GM04504 (cell line): ENCODE measurements at regions not wholly inside any gene's neighbourhood (a gene's known extent, or its start where the extent isn't known, plus 50 kb on each side); places are given as distances from the start of the nearest gene placed in this dataset.
"Not testable (repeated sequence)": the region's sequence is repeated elsewhere in the genome, so short reads cannot be mapped to it uniquely, and the experiment has no call there.

Source experiments
- DNase-seq: peaks from one replicate; pipeline ENCODE4 v3.0.0-alpha.2; 2012; ENCODE audit warnings: low read depth

- DNase-seq, result no peak
Observed at GRCh38 chr5:10921160-10921559, 160.1 kb upstream of the DAP start.

GRCh38 chr5:10920400-10920799 lies 159.4 kb upstream of the DAP start:
- no peak for DNase-seq

GRCh38 chr5:10914741-10915480 lies 153.9 kb upstream of the DAP start:
- DNase-seq, result peak; percentile 26

GRCh38 chr5:10913841-10914240 lies 152.8 kb upstream of the DAP start:
- peak; percentile 81 for DNase-seq

GRCh38 chr5:10913181-10913810 lies 152.3 kb upstream of the DAP start:
- DNase-seq, result no peak

- no peak for DNase-seq
Observed at GRCh38 chr5:10912435-10912834, 151.4 kb upstream of the DAP start.

- no peak for DNase-seq
Observed at GRCh38 chr5:10910261-10910660, 149.2 kb upstream of the DAP start.

- no peak for DNase-seq
Observed at GRCh38 chr5:10904862-10905432, 143.9 kb upstream of the DAP start.

- no peak for DNase-seq
Observed at GRCh38 chr5:10903786-10904560, 142.9 kb upstream of the DAP start.

GRCh38 chr5:10902145-10902544 lies 141.1 kb upstream of the DAP start:
- DNase-seq, result no peak

GRCh38 chr5:10898514-10898913 lies 137.5 kb upstream of the DAP start:
- DNase-seq, result no peak

- no peak for DNase-seq
Observed at GRCh38 chr5:10896016-10896415, 135.0 kb upstream of the DAP start.

GRCh38 chr5:10894445-10895054 lies 133.5 kb upstream of the DAP start:
- DNase-seq, result no peak

GRCh38 chr5:10892911-10893215 lies 131.8 kb upstream of the DAP start:
- no peak for DNase-seq

GRCh38 chr5:10892147-10892910 lies 131.3 kb upstream of the DAP start:
- DNase-seq, result no peak

GRCh38 chr5:10891193-10891592 lies 130.2 kb upstream of the DAP start:
- DNase-seq, result no peak

- DNase-seq, result no peak
Observed at GRCh38 chr5:10886497-10886896, 125.5 kb upstream of the DAP start.

- DNase-seq, result no peak
Observed at GRCh38 chr5:10885026-10885425, 124.0 kb upstream of the DAP start.

GRCh38 chr5:10883945-10884344 lies 122.9 kb upstream of the DAP start:
- not testable (repeated sequence) for DNase-seq

GRCh38 chr5:10880934-10881333 lies 119.9 kb upstream of the DAP start:
- no peak for DNase-seq

- DNase-seq, result not testable (repeated sequence)
Observed at GRCh38 chr5:10876996-10877395, 116.0 kb upstream of the DAP start.
